GM19452 (cell line): ENCODE measurements at regions not wholly inside any gene's neighbourhood (a gene's known extent, or its start where the extent isn't known, plus 50 kb on each side); places are given as distances from the start of the nearest gene placed in this dataset.

ENCODE experiments used
- ATAC-seq: cut with Tn5 transposase; IDR thresholded peaks from one replicate; pipeline ENCODE4 v1.9.1; 2021; ENCODE audit not compliant: unreplicated experiment

GRCh38 chr11:100635194-100635593 lies 51.9 kb upstream of the ARHGAP42 start:
- no peak for ATAC-seq

- no peak for ATAC-seq
These were observed 50.6 kb upstream of the ARHGAP42 start for GRCh38 chr11:100636536-100636935.
